ENCODE measurements at regions not wholly inside any gene's neighbourhood (a gene's known extent, or its start where the extent isn't known, plus 50 kb on each side); places are given as distances from the start of the nearest gene placed in this dataset.

GRCh38 chr1:38497921-38498656 is 361.5 kb downstream of the RRAGC start:
- TF ChIP-seq, protein P1, sequence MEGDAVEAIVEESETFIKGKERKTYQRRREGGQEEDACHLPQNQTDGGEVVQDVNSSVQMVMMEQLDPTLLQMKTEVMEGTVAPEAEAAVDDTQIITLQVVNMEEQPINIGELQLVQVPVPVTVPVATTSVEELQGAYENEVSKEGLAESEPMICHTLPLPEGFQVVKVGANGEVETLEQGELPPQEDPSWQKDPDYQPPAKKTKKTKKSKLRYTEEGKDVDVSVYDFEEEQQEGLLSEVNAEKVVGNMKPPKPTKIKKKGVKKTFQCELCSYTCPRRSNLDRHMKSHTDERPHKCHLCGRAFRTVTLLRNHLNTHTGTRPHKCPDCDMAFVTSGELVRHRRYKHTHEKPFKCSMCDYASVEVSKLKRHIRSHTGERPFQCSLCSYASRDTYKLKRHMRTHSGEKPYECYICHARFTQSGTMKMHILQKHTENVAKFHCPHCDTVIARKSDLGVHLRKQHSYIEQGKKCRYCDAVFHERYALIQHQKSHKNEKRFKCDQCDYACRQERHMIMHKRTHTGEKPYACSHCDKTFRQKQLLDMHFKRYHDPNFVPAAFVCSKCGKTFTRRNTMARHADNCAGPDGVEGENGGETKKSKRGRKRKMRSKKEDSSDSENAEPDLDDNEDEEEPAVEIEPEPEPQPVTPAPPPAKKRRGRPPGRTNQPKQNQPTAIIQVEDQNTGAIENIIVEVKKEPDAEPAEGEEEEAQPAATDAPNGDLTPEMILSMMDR (conservative IDR thresholded peaks at IDR 0.05), result no peak
- no peak for TF ChIP-seq ZFX (IDR thresholded peaks at IDR 0.05)
